HCT116 (cell line): ENCODE measurements at regions not wholly inside any gene's neighbourhood (a gene's known extent, or its start where the extent isn't known, plus 50 kb on each side); places are given as distances from the start of the nearest gene placed in this dataset.
"Not testable (repeated sequence)": the region's sequence is repeated elsewhere in the genome, so short reads cannot be mapped to it uniquely, and the experiment has no call there.

Experiments used
- ATAC-seq: fragments of 200-7000 bp; cut with Tn5 transposase; 2 replicates; pipeline ENCODE4 v1.9.1; 2020; ENCODE audit warnings: mild to moderate bottlenecking, moderate library complexity
- BruUV-seq: library from RNA; stranded (reverse); fragments of 400-500 nt; replicated peaks from 2 replicates; lab custom pipeline; 2021; lab: Mats Ljungman, UMichigan
- CTCF ChIA-PET: fragments of 300-600 bp; sonication (Branson Sonifier 250); formaldehyde crosslinking; loops from one replicate; lab custom pipeline; 2021; ENCODE audit warnings: antibody characterized with exemption; lab: Charles Lee
- POLR2A ChIA-PET: fragments of 300-600, 350-600 bp; sonication (Branson Sonifier 250); formaldehyde crosslinking; loops from one replicate; lab custom pipeline; 2021; ENCODE audit warnings: antibody characterized with exemption; lab: Charles Lee
- RAD21 ChIA-PET, 2 experiments: fragments of 300-600 bp; sonication (Branson Sonifier 250); formaldehyde crosslinking; loops; one replicate each; lab custom pipeline; 2023; ENCODE audit warnings: low total read pairs in 2 of 2; ENCODE audit not compliant: uncharacterized antibody in 2 of 2, unreplicated experiment in 2 of 2, low non-redundant PET in 1 of 2; lab: Charles Lee
- DNase-seq: peaks from one replicate; pipeline ENCODE4 v3.0.0-alpha.2; 2010; ENCODE audit warnings: low read depth, low spot score
- H2AFZ ChIP-seq: fragments of 200-600 bp; shearing (Covaris generic), sonication (generic); 2 replicates; pipeline ENCODE4 v1.6.1; 2017; ENCODE audit warnings: low read depth, mixed run types, mixed read lengths, antibody characterized with exemption, low read length; ENCODE audit not compliant: poor library complexity, severe bottlenecking
- H3K27ac ChIP-seq: 2 replicates; pipeline ENCODE4 v1.5.1; 2012; ENCODE audit warnings: low read depth, low read length
- H3K27me3 ChIP-seq: fragments of 200-600 bp; sonication (generic); 2 replicates; pipeline ENCODE4 v1.6.1; 2016; ENCODE audit warnings: mixed run types, low read length, mixed read lengths; ENCODE audit not compliant: insufficient read depth
- H3K36me3 ChIP-seq, 2 experiments: fragments of 200-500 bp in 1 of 2; fragments of 200-600 bp in 1 of 2; sonication (Bioruptor generic) in 1 of 2; sonication (generic) in 1 of 2; 2 replicates each; pipeline versions ENCODE4 v1.5.1 to v1.6.1; 2014 to 2016; ENCODE audit warnings: low read length in 2 of 2, inconsistent platforms in 1 of 2, mixed read lengths in 1 of 2, mixed run types in 1 of 2; ENCODE audit not compliant: insufficient read depth in 2 of 2, control insufficient read depth in 1 of 2
- H3K4me1 ChIP-seq, 2 experiments: fragments of 200-600 bp in 1 of 2; sonication (generic) in 1 of 2; 2 replicates each; pipeline versions ENCODE4 v1.5.1 to v1.6.1; 2012 to 2017; ENCODE audit warnings: low read length in 2 of 2, inconsistent platforms in 1 of 2, mild to moderate bottlenecking in 1 of 2, mixed read lengths in 1 of 2, mixed run types in 1 of 2, moderate library complexity in 1 of 2; ENCODE audit not compliant: insufficient read depth in 2 of 2, control insufficient read depth in 1 of 2
- H3K4me2 ChIP-seq: fragments of 200-600 bp; sonication (generic); 2 replicates; pipeline ENCODE4 v1.6.1; 2017; ENCODE audit warnings: mixed run types, low read length, mixed read lengths
- H3K4me3 ChIP-seq, 2 experiments: fragments of 200-600 bp in 1 of 2; sonication (generic) in 1 of 2; replicated peaks in 1 of 2; 2 replicates each; pipeline ENCODE4 v1.5.1; 2011 to 2016; ENCODE audit warnings: low read length in 2 of 2, control low read depth in 1 of 2, low read depth in 1 of 2, mild to moderate bottlenecking in 1 of 2, mixed read lengths in 1 of 2, mixed run types in 1 of 2
- H3K79me2 ChIP-seq: fragments of 200-600 bp; sonication (generic); 2 replicates; pipeline ENCODE4 v1.6.1; 2017; ENCODE audit warnings: mild to moderate bottlenecking, mixed run types, low read length, moderate library complexity, mixed read lengths; ENCODE audit not compliant: insufficient read depth
- H3K9ac ChIP-seq: fragments of 200-600 bp; sonication (generic); 2 replicates; pipeline ENCODE4 v1.6.1; 2016; ENCODE audit warnings: low read length, mixed read lengths
- H3K9me2 ChIP-seq: fragments of 200-600 bp; sonication (generic), shearing (Covaris generic); 2 replicates; pipeline ENCODE4 v1.6.1; 2017; ENCODE audit warnings: mixed run types, mild to moderate bottlenecking, moderate library complexity; ENCODE audit not compliant: insufficient read depth
- H3K9me3 ChIP-seq, 2 experiments: fragments of 200-500 bp in 1 of 2; fragments of 200-600 bp in 1 of 2; sonication (Bioruptor generic) in 1 of 2; sonication (generic) in 1 of 2; 2 replicates each; pipeline ENCODE4 v1.6.1; 2014 to 2017; ENCODE audit warnings: low read length in 2 of 2, mixed read lengths in 2 of 2, inconsistent platforms in 1 of 2, low read depth in 1 of 2, mild to moderate bottlenecking in 1 of 2, mixed run types in 1 of 2, moderate library complexity in 1 of 2; ENCODE audit not compliant: control insufficient read depth in 1 of 2, insufficient read depth in 1 of 2
- H4K20me1 ChIP-seq: fragments of 200-600 bp; sonication (generic), shearing (Covaris generic); 2 replicates; pipeline ENCODE4 v1.6.1; 2017; ENCODE audit warnings: mixed run types, mild to moderate bottlenecking, moderate library complexity; ENCODE audit not compliant: insufficient read depth
- intact Hi-C: fragments of 100-400 bp; cut with micrococcal nuclease; formaldehyde crosslinking; loops from 2 replicates; pipeline ENCODE4 v1.10.0; 2022

DNA sequence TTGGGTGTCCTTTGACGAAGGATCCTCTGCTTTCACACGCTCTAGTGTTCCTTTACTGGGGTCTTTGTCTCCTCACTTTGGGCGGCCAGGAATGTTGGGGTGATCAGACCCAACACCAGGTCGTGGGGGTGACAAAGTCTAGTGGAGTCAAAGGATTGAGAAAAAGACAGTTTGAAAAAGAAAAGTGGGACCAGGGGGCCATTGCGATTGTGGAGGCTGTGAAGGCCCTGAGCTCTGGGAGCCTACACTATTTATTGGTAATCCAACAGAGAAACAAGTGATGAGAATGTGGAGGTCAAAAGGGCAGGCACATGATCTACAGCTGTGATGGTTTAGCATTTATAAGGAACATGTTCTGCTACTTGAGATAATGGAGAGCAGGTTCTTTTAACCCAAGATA, 287.1 kb upstream of the MTPN start:
- BruUV-seq = not testable (repeated sequence)

DNA sequence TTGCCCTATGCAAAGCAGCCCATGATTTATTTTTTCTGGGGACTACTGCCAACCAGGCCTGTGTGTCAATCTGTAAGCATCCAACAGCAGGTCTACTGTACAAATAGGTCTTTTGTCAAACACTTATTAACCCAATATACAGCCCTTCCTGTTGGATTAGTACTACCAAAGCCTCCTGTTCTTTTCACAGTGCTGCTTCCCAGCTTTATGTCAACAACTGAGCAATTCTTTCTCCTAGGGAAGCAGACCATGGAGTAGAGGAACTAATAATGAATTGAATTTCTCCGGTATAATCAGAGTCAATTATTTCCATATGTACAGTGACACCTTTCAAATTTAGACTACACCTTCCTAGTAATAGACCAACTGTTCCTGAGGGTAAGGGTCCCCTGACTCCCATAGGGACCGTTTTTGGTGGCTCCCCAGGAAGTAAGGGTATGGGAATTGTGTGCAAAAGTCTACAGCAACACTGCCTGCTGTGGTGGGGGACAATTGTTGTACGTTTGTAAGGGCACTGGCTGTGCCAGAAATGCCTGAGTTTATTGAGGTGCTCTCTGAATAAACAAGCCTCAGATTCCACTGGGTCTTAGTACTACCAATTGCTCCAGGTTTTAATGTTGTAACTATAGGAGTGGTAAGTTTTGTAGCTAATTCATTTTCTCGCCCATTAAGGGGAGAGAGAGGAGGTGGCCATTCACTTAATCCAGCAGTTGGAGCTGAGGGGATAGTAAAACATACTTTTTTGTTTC, 286.1 kb upstream of the MTPN start:
- H4K20me1 ChIP-seq, intact Hi-C loops, CTCF ChIA-PET, H3K4me2 ChIP-seq, H2AFZ ChIP-seq, POLR2A ChIA-PET, DNase-seq, H3K4me1 ChIP-seq, BruUV-seq, ATAC-seq, RAD21 ChIA-PET, H3K27ac ChIP-seq, H3K79me2 ChIP-seq, H3K4me3 ChIP-seq, H3K27me3 ChIP-seq, H3K9ac ChIP-seq, H3K9me2 ChIP-seq, H3K9me3 ChIP-seq, H3K36me3 ChIP-seq: not testable (repeated sequence)

More for the DNA sequence above, 287.1 kb upstream of the MTPN start:
- H3K4me1 ChIP-seq, H3K9me3 ChIP-seq, H3K27me3 ChIP-seq, H2AFZ ChIP-seq, H4K20me1 ChIP-seq, H3K9me2 ChIP-seq, ATAC-seq, CTCF ChIA-PET, H3K36me3 ChIP-seq, H3K4me2 ChIP-seq, RAD21 ChIA-PET, DNase-seq, H3K27ac ChIP-seq, H3K9ac ChIP-seq, POLR2A ChIA-PET, intact Hi-C loops, H3K4me3 ChIP-seq, H3K79me2 ChIP-seq: not testable (repeated sequence)

DNA sequence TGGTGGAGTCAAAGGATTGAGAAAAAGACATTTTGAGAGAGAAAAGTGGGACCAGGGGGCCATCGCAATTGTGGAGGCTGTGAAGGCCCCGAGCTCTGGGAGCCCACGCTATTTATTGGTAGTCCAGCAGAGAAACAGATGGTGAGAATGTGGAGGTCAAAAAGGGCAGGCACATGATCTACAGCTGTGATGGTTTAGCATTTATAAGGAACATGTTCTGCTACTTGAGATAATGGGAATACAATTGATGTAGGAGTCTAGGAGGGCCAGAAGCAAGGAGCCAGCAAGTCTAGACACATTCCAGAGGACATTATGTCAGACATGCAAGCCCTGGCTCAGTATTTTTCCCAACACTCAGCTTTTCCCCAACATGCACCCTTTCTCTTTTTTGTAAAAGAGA, 283.4 kb upstream of the MTPN start:
- H3K9me2 ChIP-seq, H3K4me1 ChIP-seq, H3K4me3 ChIP-seq, ATAC-seq, H4K20me1 ChIP-seq, H3K79me2 ChIP-seq, H2AFZ ChIP-seq, intact Hi-C loops, RAD21 ChIA-PET, BruUV-seq, H3K36me3 ChIP-seq, CTCF ChIA-PET, H3K9ac ChIP-seq, H3K4me2 ChIP-seq, DNase-seq, POLR2A ChIA-PET, H3K9me3 ChIP-seq, H3K27ac ChIP-seq, H3K27me3 ChIP-seq: not testable (repeated sequence)
